Panc1 (cell line): ENCODE measurements at regions not wholly inside any gene's neighbourhood (a gene's known extent, or its start where the extent isn't known, plus 50 kb on each side); places are given as distances from the start of the nearest gene placed in this dataset.

ENCODE experiments used
- ATAC-seq: fragments of 200-7000 bp; cut with Tn5 transposase; 2 replicates; pipeline ENCODE4 v1.9.1; 2020; ENCODE audit warnings: mild to moderate bottlenecking, moderate library complexity
- BruUV-seq: library from RNA; stranded (reverse); fragments of 400-500 nt; replicated peaks from 2 replicates; lab custom pipeline; 2021; lab: Mats Ljungman, UMichigan
- CTCF ChIA-PET: fragments of 300-600 bp; sonication (Branson Sonifier 250); formaldehyde crosslinking; loops from one replicate; lab custom pipeline; 2022; ENCODE audit warnings: antibody characterized with exemption; lab: Charles Lee
- POLR2A ChIA-PET: fragments of 300-600 bp; sonication (Branson Sonifier 250); formaldehyde crosslinking; loops from one replicate; lab custom pipeline; 2022; ENCODE audit warnings: antibody characterized with exemption; lab: Charles Lee
- DNase-seq: peaks from one replicate; pipeline ENCODE4 v3.0.0-alpha.2; 2010; ENCODE audit warnings: low read depth, low spot score
- H3K27ac ChIP-seq: 2 replicates; pipeline ENCODE4 v1.5.1; 2011; ENCODE audit warnings: mild to moderate bottlenecking, low read length, inconsistent platforms
- H3K27me3 ChIP-seq: fragments of 200-500 bp; sonication (Bioruptor generic); 2 replicates; pipeline ENCODE4 v1.6.0; 2014; ENCODE audit warnings: low read length, inconsistent platforms; ENCODE audit not compliant: control insufficient read depth, insufficient read depth
- H3K36me3 ChIP-seq: fragments of 200-500 bp; sonication (Bioruptor generic); 2 replicates; pipeline ENCODE4 v1.5.1; 2014; ENCODE audit warnings: inconsistent platforms, mild to moderate bottlenecking, low read length, moderate library complexity; ENCODE audit not compliant: control insufficient read depth, insufficient read depth
- H3K4me1 ChIP-seq: 2 replicates; pipeline ENCODE4 v1.5.1; 2011; ENCODE audit warnings: inconsistent platforms, mild to moderate bottlenecking, low read length, moderate library complexity; ENCODE audit not compliant: control insufficient read depth, insufficient read depth
- H3K4me3 ChIP-seq, 2 experiments: 2 replicates each; pipeline ENCODE4 v1.5.1; 2011 to 2012; ENCODE audit warnings: low read depth in 2 of 2, low read length in 2 of 2, mild to moderate bottlenecking in 2 of 2, inconsistent platforms in 1 of 2, moderate library complexity in 1 of 2
- H3K9me3 ChIP-seq: fragments of 200-500 bp; sonication (Bioruptor generic); 2 replicates; pipeline ENCODE4 v1.5.1; 2014; ENCODE audit warnings: low read depth, mild to moderate bottlenecking, inconsistent platforms, low read length, moderate library complexity; ENCODE audit not compliant: control insufficient read depth, insufficient read depth
- CTCF ChIP-seq: fragments of 450-650 bp; IDR thresholded peaks from 2 replicates; pipeline ENCODE4 v1.5.1; 2017; ENCODE audit warnings: mild to moderate bottlenecking
- POLR2AphosphoS5 ChIP-seq: IDR thresholded peaks from 2 replicates; pipeline ENCODE4 v1.6.1; 2012; ENCODE audit warnings: mild to moderate bottlenecking, low read depth, low read length, moderate library complexity
- REST ChIP-seq, 2 experiments: IDR thresholded peaks; 2 replicates each; pipeline ENCODE4 v1.6.1; 2011 to 2012; ENCODE audit warnings: low read depth in 2 of 2, control low read depth in 1 of 2, low read length in 1 of 2, mild to moderate bottlenecking in 1 of 2, moderate library complexity in 1 of 2; ENCODE audit not compliant: insufficient read depth in 1 of 2
- SIN3A ChIP-seq: IDR thresholded peaks from 2 replicates; pipeline ENCODE4 v1.6.1; 2012; ENCODE audit warnings: low read depth, mild to moderate bottlenecking, low read length, moderate library complexity, borderline replicate concordance; ENCODE audit not compliant: insufficient read depth
- TCF7L2 ChIP-seq: IDR thresholded peaks from 2 replicates; pipeline ENCODE4 v1.6.1; 2011; ENCODE audit warnings: mild to moderate bottlenecking, low read depth, low read length, inconsistent platforms
- in situ Hi-C: cut with HindIII; loops from 2 replicates; pipeline ENCODE4 v1.10.0; 2016; ENCODE audit warnings: low sequenced_read_pairs, low pct_unique_long_range_greater_than_20kb
- intact Hi-C: fragments of 100-400 bp; cut with micrococcal nuclease; formaldehyde crosslinking; loops from one replicate; pipeline ENCODE4 v1.10.0; 2022; ENCODE audit not compliant: unreplicated experiment

GRCh38 chr13:63938851-63939250 is 2523.2 kb upstream of the PCDH20 start:
- in situ Hi-C loops (no loop called here), intact Hi-C loops (no loop called here)
- Histone ChIP-seq H3K4me1 (no peaks in the 10 kb centered on the region), H3K4me3 (no peak overlapping the region), H3K27ac (no peak overlapping the region), H3K27me3 (no peaks in the 10 kb centered on the region), H3K9me3 (no peaks in the 10 kb centered on the region), H3K36me3 (no peaks in the 10 kb centered on the region)
- no peak for ATAC-seq
- DNase-seq = no peak
- POLR2A ChIA-PET = no interaction called here
- CTCF ChIA-PET = no interaction called here
- no peak for TF ChIP-seq POLR2AphosphoS5
- no peak for TF ChIP-seq REST (IDR thresholded peaks at IDR 0.05; ENCODE audit: insufficient read depth in 1 of 2, low read depth in 2 of 2, low read length in 1 of 2)
- no peak for TF ChIP-seq SIN3A
- no peak for TF ChIP-seq CTCF
- no peak for TF ChIP-seq TCF7L2
- no TSS peak for BruUV-seq

DNA sequence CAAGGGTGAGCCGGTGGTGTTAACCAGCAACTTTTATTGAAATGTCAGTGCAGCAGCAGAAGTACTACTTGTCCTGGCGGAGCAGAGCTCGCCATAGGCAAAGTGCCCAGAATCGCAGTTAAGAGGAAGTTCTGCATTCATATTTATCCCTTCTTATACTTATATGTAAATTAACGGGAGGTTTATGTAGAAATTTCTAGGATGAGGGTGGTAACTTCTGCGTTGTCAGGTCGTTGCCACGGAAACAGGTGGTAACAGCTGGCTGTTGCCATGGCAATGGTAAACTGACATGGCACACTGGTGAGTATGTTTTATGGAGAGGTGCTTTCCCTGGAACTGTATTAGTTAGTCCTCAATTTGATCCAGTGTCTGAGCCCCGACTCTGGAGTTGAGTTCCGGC is 2494.9 kb upstream of the PCDH20 start:
- no peak for DNase-seq
- POLR2A ChIA-PET = no interaction called here

More for the DNA sequence above, 2494.9 kb upstream of the PCDH20 start:
- CTCF ChIA-PET = no interaction called here
- H3K27me3 ChIP-seq = no peaks in the 10 kb centered on the region
- no peak overlapping the region for H3K27ac ChIP-seq
- in situ Hi-C loops = no loop called here
- no peaks in the 10 kb centered on the region for H3K9me3 ChIP-seq
- no TSS peak for BruUV-seq
- H3K36me3 ChIP-seq = no peaks in the 10 kb centered on the region
- ATAC-seq = no peak
- TF ChIP-seq TCF7L2 (no peak), SIN3A (no peak), CTCF (no peak), POLR2AphosphoS5 (no peak), REST (IDR thresholded peaks at IDR 0.05; ENCODE audit: insufficient read depth in 1 of 2, low read depth in 2 of 2, low read length in 1 of 2) (no peak)
- intact Hi-C loops = no loop called here
- no peaks in the 10 kb centered on the region for H3K4me1 ChIP-seq
- H3K4me3 ChIP-seq = no peak overlapping the region
